ENCODE measurements at regions not wholly inside any gene's neighbourhood (a gene's known extent, or its start where the extent isn't known, plus 50 kb on each side); places are given as distances from the start of the nearest gene placed in this dataset.

DNA sequence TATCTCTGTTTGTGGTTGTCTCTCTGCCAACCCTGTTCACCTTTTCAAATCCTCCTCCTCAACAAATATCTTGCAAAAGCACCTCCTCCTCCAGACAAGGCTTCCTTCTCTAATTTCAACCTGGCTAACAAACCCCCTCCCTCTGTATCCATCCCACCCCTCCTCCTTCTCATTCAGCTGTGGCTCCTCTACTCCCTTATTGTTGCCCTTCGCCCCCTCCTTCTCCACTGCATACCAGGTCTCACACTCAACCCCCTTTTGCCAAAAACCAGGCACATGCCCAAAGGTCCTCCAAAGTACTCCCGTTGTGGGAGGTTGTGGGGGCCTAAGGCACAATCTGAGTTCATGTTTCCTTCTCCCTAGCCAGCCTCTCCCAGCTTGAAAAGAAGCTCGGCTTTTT is 110.6 kb downstream of the JRKL start:
- TF ChIP-seq, protein P1, sequence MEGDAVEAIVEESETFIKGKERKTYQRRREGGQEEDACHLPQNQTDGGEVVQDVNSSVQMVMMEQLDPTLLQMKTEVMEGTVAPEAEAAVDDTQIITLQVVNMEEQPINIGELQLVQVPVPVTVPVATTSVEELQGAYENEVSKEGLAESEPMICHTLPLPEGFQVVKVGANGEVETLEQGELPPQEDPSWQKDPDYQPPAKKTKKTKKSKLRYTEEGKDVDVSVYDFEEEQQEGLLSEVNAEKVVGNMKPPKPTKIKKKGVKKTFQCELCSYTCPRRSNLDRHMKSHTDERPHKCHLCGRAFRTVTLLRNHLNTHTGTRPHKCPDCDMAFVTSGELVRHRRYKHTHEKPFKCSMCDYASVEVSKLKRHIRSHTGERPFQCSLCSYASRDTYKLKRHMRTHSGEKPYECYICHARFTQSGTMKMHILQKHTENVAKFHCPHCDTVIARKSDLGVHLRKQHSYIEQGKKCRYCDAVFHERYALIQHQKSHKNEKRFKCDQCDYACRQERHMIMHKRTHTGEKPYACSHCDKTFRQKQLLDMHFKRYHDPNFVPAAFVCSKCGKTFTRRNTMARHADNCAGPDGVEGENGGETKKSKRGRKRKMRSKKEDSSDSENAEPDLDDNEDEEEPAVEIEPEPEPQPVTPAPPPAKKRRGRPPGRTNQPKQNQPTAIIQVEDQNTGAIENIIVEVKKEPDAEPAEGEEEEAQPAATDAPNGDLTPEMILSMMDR (IDR thresholded peaks at IDR 0.05): no peak
- TF ChIP-seq POLR2A (IDR thresholded peaks at IDR 0.05): no peak

Data from esophagus squamous epithelium (tissue), 4 donors.